Skeletal muscle satellite cell (primary cell): ENCODE measurements at regions not wholly inside any gene's neighbourhood (a gene's known extent, or its start where the extent isn't known, plus 50 kb on each side); places are given as distances from the start of the nearest gene placed in this dataset.

Source experiments
- H3K27me3 ChIP-seq: 2 replicates; pipeline ENCODE4 v1.7.0; 2013; ENCODE audit warnings: low read length; ENCODE audit not compliant: control insufficient read depth, insufficient read depth
- H3K36me3 ChIP-seq: 2 replicates; pipeline ENCODE4 v1.7.0; 2013; ENCODE audit warnings: mild to moderate bottlenecking, control low read depth, low read length; ENCODE audit not compliant: insufficient read depth
- H3K4me1 ChIP-seq: 2 replicates; pipeline ENCODE4 v1.7.0; 2013; ENCODE audit warnings: low read length; ENCODE audit not compliant: control insufficient read depth, insufficient read depth
- H3K4me2 ChIP-seq: 2 replicates; pipeline ENCODE4 v1.7.0; 2013; ENCODE audit warnings: mild to moderate bottlenecking, low read length
- H3K4me3 ChIP-seq: 2 replicates; pipeline ENCODE4 v1.7.0; 2013; ENCODE audit warnings: low read length
- H3K9ac ChIP-seq: 2 replicates; pipeline ENCODE4 v1.7.0; 2013; ENCODE audit warnings: mild to moderate bottlenecking, low read depth, low read length, moderate library complexity
- H3K9me3 ChIP-seq: replicated peaks from 2 replicates; pipeline ENCODE4 v1.7.0; 2013; ENCODE audit warnings: mild to moderate bottlenecking, control low read depth, low read length

- H3K9ac ChIP-seq, result no peak overlapping the region
- no peaks in the 10 kb centered on the region for H3K36me3 ChIP-seq
- H3K4me1 ChIP-seq, result no peaks in the 10 kb centered on the region
- H3K9me3 ChIP-seq, result no peaks in the 10 kb centered on the region
- H3K4me2 ChIP-seq, result no peak overlapping the region
- no peak overlapping the region for H3K4me3 ChIP-seq
- H3K27me3 ChIP-seq, result no peaks in the 10 kb centered on the region
Observed at GRCh38 chr20:52476074-52476750, 284.6 kb upstream of the ZFP64 start.

DNA sequence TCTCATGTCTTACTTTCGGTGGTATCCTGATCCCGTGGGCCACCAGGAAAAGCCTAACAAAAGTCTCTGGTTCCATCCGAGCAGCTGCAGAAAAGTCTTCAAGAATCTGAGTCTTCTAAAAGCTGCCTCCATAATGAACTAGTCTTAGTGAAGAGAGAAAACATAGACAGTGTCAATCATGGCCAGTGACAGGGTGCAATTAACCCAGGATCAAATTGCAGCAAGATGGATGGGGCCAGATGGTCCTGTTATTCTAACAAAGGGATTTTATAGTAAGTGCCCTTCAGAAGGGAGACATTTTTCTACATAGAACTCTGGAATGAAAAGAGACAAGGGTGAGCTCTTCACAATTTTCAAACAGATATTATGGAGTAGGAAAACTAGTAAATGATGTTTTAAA is 281.6 kb upstream of the ZFP64 start:
- no peaks in the 10 kb centered on the region for H3K36me3 ChIP-seq
- no peaks in the 10 kb centered on the region for H3K27me3 ChIP-seq
- H3K4me1 ChIP-seq, result no peaks in the 10 kb centered on the region
- H3K9ac ChIP-seq, result no peak overlapping the region
- no peak overlapping the region for H3K4me3 ChIP-seq
- no peaks in the 10 kb centered on the region for H3K9me3 ChIP-seq
- H3K4me2 ChIP-seq, result no peak overlapping the region

GRCh38 chr20:52470561-52470960 is 279.0 kb upstream of the ZFP64 start:
- Histone ChIP-seq H3K9me3 (no peaks in the 10 kb centered on the region), H3K27me3 (peaks cover 2% of the 10 kb centered on the region), H3K9ac (no peak overlapping the region), H3K4me1 (no peaks in the 10 kb centered on the region), H3K4me2 (no peak overlapping the region), H3K36me3 (no peaks in the 10 kb centered on the region), H3K4me3 (no peak overlapping the region)

DNA sequence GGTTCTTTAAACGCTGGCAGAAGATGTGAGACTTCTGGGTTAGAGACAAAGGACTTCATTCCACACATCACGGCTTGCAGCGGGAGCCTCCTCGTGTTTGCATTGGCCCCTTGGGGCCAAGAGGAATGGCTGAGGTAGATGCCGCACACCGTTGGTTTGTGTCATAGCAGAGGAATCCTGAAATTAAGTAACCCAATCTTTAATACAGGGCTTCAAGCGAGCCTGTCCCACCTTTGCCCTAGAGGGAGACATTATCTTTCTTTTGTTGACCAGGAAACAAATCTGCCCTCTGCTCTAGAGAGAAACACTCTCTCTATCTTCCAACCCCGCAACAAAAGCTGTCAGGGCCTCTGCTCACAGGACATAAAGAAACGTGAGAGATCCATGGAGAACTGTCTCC is 277.5 kb upstream of the ZFP64 start:
- no peak overlapping the region for H3K4me3 ChIP-seq
- no peaks in the 10 kb centered on the region for H3K36me3 ChIP-seq
- H3K4me1 ChIP-seq, result no peaks in the 10 kb centered on the region
- H3K9ac ChIP-seq, result no peak overlapping the region
- peaks cover 2% of the 10 kb centered on the region for H3K27me3 ChIP-seq
- H3K4me2 ChIP-seq, result no peak overlapping the region
- H3K9me3 ChIP-seq, result no peaks in the 10 kb centered on the region

DNA sequence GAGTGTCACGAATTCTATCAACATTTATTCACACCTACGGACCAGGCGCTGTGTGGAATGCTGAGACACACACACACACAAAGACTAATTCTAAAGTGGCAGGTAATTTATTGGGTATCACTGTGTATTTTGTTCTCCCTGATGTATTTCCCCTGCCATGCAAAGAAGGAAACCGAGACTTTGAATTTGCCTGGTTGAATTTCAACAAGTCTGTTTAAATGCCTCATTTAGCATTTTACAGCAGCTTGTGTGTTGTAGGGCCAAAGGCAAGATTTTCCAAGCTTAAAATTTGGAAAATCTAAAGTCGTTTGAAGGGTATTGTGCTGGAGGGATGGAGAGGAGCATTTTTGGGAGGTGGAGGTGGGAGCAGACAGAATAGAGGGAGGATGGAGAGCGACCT is 274.4 kb upstream of the ZFP64 start:
- H3K27me3 ChIP-seq, result peaks cover 8% of the 10 kb centered on the region
- no peaks in the 10 kb centered on the region for H3K9me3 ChIP-seq
- no peak overlapping the region for H3K9ac ChIP-seq
- H3K4me1 ChIP-seq, result no peaks in the 10 kb centered on the region
- no peak overlapping the region for H3K4me3 ChIP-seq
- H3K36me3 ChIP-seq, result no peaks in the 10 kb centered on the region
- H3K4me2 ChIP-seq, result no peak overlapping the region

GRCh38 chr20:52461582-52461981 is 270.0 kb upstream of the ZFP64 start:
- no peaks in the 10 kb centered on the region for H3K9me3 ChIP-seq
- H3K9ac ChIP-seq, result no peak overlapping the region
- peaks cover 8% of the 10 kb centered on the region for H3K27me3 ChIP-seq
- no peak overlapping the region for H3K4me3 ChIP-seq
- no peaks in the 10 kb centered on the region for H3K4me1 ChIP-seq
- no peaks in the 10 kb centered on the region for H3K36me3 ChIP-seq
- no peak overlapping the region for H3K4me2 ChIP-seq

- Histone ChIP-seq H3K9me3 (no peaks in the 10 kb centered on the region), H3K4me3 (no peak overlapping the region), H3K36me3 (no peaks in the 10 kb centered on the region), H3K27me3 (peaks cover 5% of the 10 kb centered on the region), H3K4me2 (no peak overlapping the region), H3K4me1 (peaks cover 5% of the 10 kb centered on the region), H3K9ac (no peak overlapping the region)
Observed at GRCh38 chr20:52459150-52459549, 267.6 kb upstream of the ZFP64 start.

GRCh38 chr20:52457826-52458225 is 266.2 kb upstream of the ZFP64 start:
- Histone ChIP-seq H3K36me3 (no peaks in the 10 kb centered on the region), H3K4me3 (no peak overlapping the region), H3K9me3 (no peaks in the 10 kb centered on the region), H3K9ac (no peak overlapping the region), H3K4me1 (peaks cover 5% of the 10 kb centered on the region), H3K4me2 (no peak overlapping the region), H3K27me3 (no peaks in the 10 kb centered on the region)

GRCh38 chr20:52454660-52455059 is 263.1 kb upstream of the ZFP64 start:
- Histone ChIP-seq H3K9ac (no peak overlapping the region), H3K9me3 (no peaks in the 10 kb centered on the region), H3K27me3 (no peaks in the 10 kb centered on the region), H3K4me2 (no peak overlapping the region), H3K4me1 (peaks cover 5% of the 10 kb centered on the region), H3K36me3 (no peaks in the 10 kb centered on the region), H3K4me3 (no peak overlapping the region)

GRCh38 chr20:52448513-52449232 is 257.1 kb upstream of the ZFP64 start:
- Histone ChIP-seq H3K4me3 (no peak overlapping the region), H3K9ac (no peak overlapping the region), H3K4me2 (no peak overlapping the region), H3K36me3 (no peaks in the 10 kb centered on the region), H3K9me3 (no peaks in the 10 kb centered on the region), H3K4me1 (no peaks in the 10 kb centered on the region), H3K27me3 (no peaks in the 10 kb centered on the region)

DNA sequence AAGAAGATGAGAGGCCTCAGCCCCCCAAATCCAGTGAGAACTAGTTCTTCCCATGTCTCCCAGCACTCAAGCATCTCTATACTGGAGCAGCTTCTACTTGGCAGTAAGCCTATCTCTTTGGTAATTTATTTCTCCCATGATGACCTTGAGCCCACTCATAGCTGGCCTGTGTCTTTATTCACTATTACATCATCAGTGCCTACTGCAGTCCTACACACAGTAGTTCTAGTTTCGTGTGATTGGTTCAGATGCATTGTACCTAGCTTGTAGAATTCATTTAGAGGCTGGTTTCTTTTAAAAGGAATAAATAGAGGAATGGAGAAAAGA is 255.6 kb upstream of the ZFP64 start:
- no peaks in the 10 kb centered on the region for H3K36me3 ChIP-seq
- H3K4me2 ChIP-seq, result no peak overlapping the region
- H3K27me3 ChIP-seq, result no peaks in the 10 kb centered on the region
- no peak overlapping the region for H3K9ac ChIP-seq
- H3K4me3 ChIP-seq, result no peak overlapping the region
- H3K9me3 ChIP-seq, result no peaks in the 10 kb centered on the region
- no peaks in the 10 kb centered on the region for H3K4me1 ChIP-seq
